Caco-2 (cell line): ENCODE measurements at regions not wholly inside any gene's neighbourhood (a gene's known extent, or its start where the extent isn't known, plus 50 kb on each side); places are given as distances from the start of the nearest gene placed in this dataset.
"Not testable (repeated sequence)": the region's sequence is repeated elsewhere in the genome, so short reads cannot be mapped to it uniquely, and the experiment has no call there.

Experiments
- BruUV-seq: library from RNA; stranded (reverse); fragments of 400-500 nt; replicated peaks from 2 replicates; lab custom pipeline; 2021; lab: Mats Ljungman, UMichigan
- CTCF ChIA-PET: fragments of 300-600 bp; sonication (Branson Sonifier 250); formaldehyde crosslinking; loops from one replicate; lab custom pipeline; 2022; ENCODE audit warnings: antibody characterized with exemption; lab: Charles Lee
- POLR2A ChIA-PET: fragments of 300-600 bp; sonication (Branson Sonifier 250); formaldehyde crosslinking; loops from one replicate; lab custom pipeline; 2022; ENCODE audit warnings: antibody characterized with exemption; lab: Charles Lee
- DNase-seq, 2 experiments: peaks; one replicate each; pipeline versions ENCODE4 v3.0.0 to v3.0.0-alpha.2; 2020 to 2022
- H3K27me3 ChIP-seq: replicated peaks from 2 replicates; pipeline ENCODE4 v1.6.0; 2011; ENCODE audit warnings: low read length; ENCODE audit not compliant: control insufficient read depth, insufficient read depth
- H3K36me3 ChIP-seq: 2 replicates; pipeline ENCODE4 v1.5.1; 2011; ENCODE audit warnings: low read length; ENCODE audit not compliant: control insufficient read depth, insufficient read depth
- H3K4me1 ChIP-seq: fragments of 250-450 bp; sonication (Bioruptor Pico); 2 replicates; pipeline ENCODE4 v1.5.1; 2020; ENCODE audit warnings: mild to moderate bottlenecking
- H3K4me3 ChIP-seq: 2 replicates; pipeline ENCODE4 v1.5.1; 2011; ENCODE audit warnings: low read depth, mild to moderate bottlenecking, control low read depth, low read length
- H3K9me3 ChIP-seq: fragments of 250-450 bp; sonication (Bioruptor Pico); 2 replicates; pipeline ENCODE4 v1.5.1; 2020; ENCODE audit warnings: mild to moderate bottlenecking, moderate library complexity
- H3K27ac Mint-ChIP-seq: one replicate; pipeline ENCODE4 v1.8.0; 2022; ENCODE audit warnings: mixed read lengths; ENCODE audit not compliant: unreplicated experiment
- H3K27me3 Mint-ChIP-seq: one replicate; pipeline ENCODE4 v1.8.0; 2022; ENCODE audit warnings: mixed read lengths; ENCODE audit not compliant: insufficient read depth, unreplicated experiment
- H3K36me3 Mint-ChIP-seq: one replicate; pipeline ENCODE4 v1.8.0; 2022; ENCODE audit warnings: mild to moderate bottlenecking, mixed read lengths; ENCODE audit not compliant: insufficient read depth, unreplicated experiment
- H3K4me1 Mint-ChIP-seq: one replicate; pipeline ENCODE4 v1.8.0; 2022; ENCODE audit warnings: low read depth, mixed read lengths; ENCODE audit not compliant: unreplicated experiment
- H3K4me3 Mint-ChIP-seq: one replicate; pipeline ENCODE4 v1.8.0; 2022; ENCODE audit warnings: mild to moderate bottlenecking, moderate library complexity, mixed read lengths; ENCODE audit not compliant: unreplicated experiment
- H3K9me3 Mint-ChIP-seq: one replicate; pipeline ENCODE4 v1.8.0; 2022; ENCODE audit warnings: mixed read lengths; ENCODE audit not compliant: unreplicated experiment
- intact Hi-C: fragments of 100-400 bp; cut with micrococcal nuclease; formaldehyde crosslinking; loops from one replicate; pipeline ENCODE4 v1.10.0; 2022; ENCODE audit not compliant: unreplicated experiment
- TF ChIP-seq, protein P1 (sequence below), 2 experiments: fragments of 200-600 bp in 1 of 2; IDR thresholded peaks; 1 replicate in 1 of 2; 2 replicates in 1 of 2; pipeline versions ENCODE4 v1.5.1 to v1.8.0; 2011 to 2022; ENCODE audit warnings: antibody characterized with exemption in 1 of 2, control low read depth in 1 of 2, inconsistent platforms in 1 of 2, low read depth in 1 of 2, low read length in 1 of 2, mild to moderate bottlenecking in 1 of 2, moderate library complexity in 1 of 2; ENCODE audit not compliant: insufficient read depth in 1 of 2, severe bottlenecking in 1 of 2, unreplicated experiment in 1 of 2

DNA sequence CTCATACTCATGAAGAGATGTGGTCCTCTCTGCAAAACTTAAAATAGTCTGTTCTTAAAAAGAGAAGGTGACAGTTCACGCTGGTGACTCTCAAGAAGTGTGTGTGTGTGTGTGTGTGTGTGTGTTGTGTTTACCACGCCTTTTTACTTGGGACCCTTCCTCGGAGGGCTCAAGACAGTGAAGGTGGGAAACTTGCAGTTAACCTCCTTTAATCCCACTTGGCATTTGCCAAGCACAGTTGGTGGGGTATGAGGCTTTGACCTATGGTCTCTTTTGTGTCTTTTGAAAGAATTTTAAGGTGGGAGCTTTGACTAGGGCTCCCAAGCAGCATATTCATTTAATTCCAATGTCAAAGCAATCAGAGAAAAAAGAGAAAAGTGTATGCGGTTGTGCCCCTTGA, 395.8 kb downstream of the TFAP2B start:
- Mint-ChIP-seq H3K27ac (no peak overlapping the region), H3K9me3 (no peaks in the 10 kb centered on the region), H3K4me3 (no peak overlapping the region), H3K36me3 (no peaks in the 10 kb centered on the region), H3K4me1 (no peaks in the 10 kb centered on the region), H3K27me3 (no peaks in the 10 kb centered on the region)
- H3K9me3 ChIP-seq, result no peaks in the 10 kb centered on the region
- ChIA-PET CTCF (no interaction called here), POLR2A (no interaction called here)
- H3K36me3 ChIP-seq, result no peaks in the 10 kb centered on the region
- intact Hi-C loops, result no loop called here
- no peak for DNase-seq
- TF ChIP-seq, protein P1, sequence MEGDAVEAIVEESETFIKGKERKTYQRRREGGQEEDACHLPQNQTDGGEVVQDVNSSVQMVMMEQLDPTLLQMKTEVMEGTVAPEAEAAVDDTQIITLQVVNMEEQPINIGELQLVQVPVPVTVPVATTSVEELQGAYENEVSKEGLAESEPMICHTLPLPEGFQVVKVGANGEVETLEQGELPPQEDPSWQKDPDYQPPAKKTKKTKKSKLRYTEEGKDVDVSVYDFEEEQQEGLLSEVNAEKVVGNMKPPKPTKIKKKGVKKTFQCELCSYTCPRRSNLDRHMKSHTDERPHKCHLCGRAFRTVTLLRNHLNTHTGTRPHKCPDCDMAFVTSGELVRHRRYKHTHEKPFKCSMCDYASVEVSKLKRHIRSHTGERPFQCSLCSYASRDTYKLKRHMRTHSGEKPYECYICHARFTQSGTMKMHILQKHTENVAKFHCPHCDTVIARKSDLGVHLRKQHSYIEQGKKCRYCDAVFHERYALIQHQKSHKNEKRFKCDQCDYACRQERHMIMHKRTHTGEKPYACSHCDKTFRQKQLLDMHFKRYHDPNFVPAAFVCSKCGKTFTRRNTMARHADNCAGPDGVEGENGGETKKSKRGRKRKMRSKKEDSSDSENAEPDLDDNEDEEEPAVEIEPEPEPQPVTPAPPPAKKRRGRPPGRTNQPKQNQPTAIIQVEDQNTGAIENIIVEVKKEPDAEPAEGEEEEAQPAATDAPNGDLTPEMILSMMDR (IDR thresholded peaks at IDR 0.05; ENCODE audit: insufficient read depth in 1 of 2, low read depth in 1 of 2, low read length in 1 of 2, severe bottlenecking in 1 of 2, unreplicated experiment in 1 of 2), result no peak
- H3K4me1 ChIP-seq, result no peaks in the 10 kb centered on the region
- no peaks in the 10 kb centered on the region for H3K27me3 ChIP-seq
- BruUV-seq, result no TSS peak
- H3K4me3 ChIP-seq, result no peak overlapping the region

DNA sequence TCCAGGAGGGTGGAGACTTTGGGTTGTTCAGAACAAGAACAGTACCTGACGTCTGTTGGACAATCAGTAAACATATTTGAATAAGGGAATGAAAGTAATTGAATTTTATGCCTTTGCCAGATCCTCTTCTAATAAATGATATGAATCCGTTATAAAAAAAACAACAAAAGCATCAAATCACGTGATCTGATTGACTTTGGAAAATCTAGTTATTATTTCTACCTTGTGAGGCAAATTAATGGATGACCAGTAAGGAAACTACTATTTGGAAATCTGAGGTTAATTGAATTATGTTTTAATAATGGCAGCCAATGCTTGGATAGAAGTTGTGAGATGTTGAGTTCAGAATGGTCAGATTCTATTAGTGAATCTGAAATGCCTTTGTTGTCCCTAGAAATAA, 399.5 kb downstream of the TFAP2B start:
- TF ChIP-seq, protein P1 (IDR thresholded peaks at IDR 0.05; ENCODE audit: insufficient read depth in 1 of 2, low read depth in 1 of 2, low read length in 1 of 2, severe bottlenecking in 1 of 2, unreplicated experiment in 1 of 2), result no peak

DNA sequence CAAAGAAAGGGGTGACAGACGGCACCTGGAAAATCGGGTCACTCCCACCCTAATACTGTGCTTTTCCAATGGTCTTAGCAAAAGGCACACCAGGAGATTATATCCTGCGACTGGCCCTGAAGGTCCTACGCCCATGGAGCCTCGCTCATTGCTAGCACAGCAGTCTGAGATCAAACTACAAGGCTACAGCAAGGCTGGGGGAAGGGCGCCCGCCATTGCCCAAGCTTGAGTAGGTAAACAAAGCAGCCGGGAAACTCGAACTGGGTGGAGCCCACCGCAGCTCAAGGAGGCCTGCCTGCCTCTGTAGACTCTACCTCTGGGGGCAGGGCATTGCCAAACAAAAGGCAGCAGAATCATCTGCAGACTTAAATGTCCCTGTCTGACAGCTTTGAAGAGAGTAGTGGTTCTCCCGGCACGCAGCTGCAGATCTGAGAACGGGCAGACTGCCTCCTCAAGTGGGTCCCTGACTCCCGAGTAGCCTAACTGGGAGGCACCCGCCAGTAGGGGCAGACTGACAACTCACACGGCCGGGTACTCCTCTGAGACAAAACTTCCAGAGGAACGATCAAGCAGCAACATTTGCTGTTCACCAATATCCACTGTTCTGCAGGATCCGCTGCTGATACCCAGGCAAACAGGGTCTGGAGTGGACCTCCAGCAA, 406.0 kb downstream of the TFAP2B start:
- H3K4me3 ChIP-seq, H3K27me3 Mint-ChIP-seq, H3K36me3 Mint-ChIP-seq, H3K4me1 ChIP-seq, POLR2A ChIA-PET, BruUV-seq, H3K36me3 ChIP-seq, H3K9me3 ChIP-seq, intact Hi-C loops, H3K27me3 ChIP-seq, CTCF ChIA-PET, H3K4me1 Mint-ChIP-seq, H3K27ac Mint-ChIP-seq, H3K4me3 Mint-ChIP-seq, H3K9me3 Mint-ChIP-seq: not testable (repeated sequence)
- DNase-seq, result peak; percentile 6 to 34

More for the DNA sequence above, 399.5 kb downstream of the TFAP2B start:
- Histone ChIP-seq H3K4me3 (no peak overlapping the region), H3K9me3 (no peaks in the 10 kb centered on the region), H3K4me1 (no peaks in the 10 kb centered on the region), H3K36me3 (no peaks in the 10 kb centered on the region), H3K27me3 (no peaks in the 10 kb centered on the region)
- Mint-ChIP-seq H3K4me3 (no peak overlapping the region), H3K36me3 (no peaks in the 10 kb centered on the region), H3K27me3 (no peaks in the 10 kb centered on the region), H3K4me1 (no peaks in the 10 kb centered on the region), H3K27ac (no peak overlapping the region), H3K9me3 (no peaks in the 10 kb centered on the region)
- POLR2A ChIA-PET, result no interaction called here
- intact Hi-C loops, result no loop called here
- no TSS peak for BruUV-seq
- CTCF ChIA-PET, result no interaction called here
- DNase-seq, result no peak
